Activated gamma-delta T cell treated with anti-CD3 and anti-CD28 coated beads, Interleukin-2, amount 50 U/mL, for 16 hours (primary cell): ENCODE measurements at regions not wholly inside any gene's neighbourhood (a gene's known extent, or its start where the extent isn't known, plus 50 kb on each side); places are given as distances from the start of the nearest gene placed in this dataset.

Source experiments
- DNase-seq: peaks from one replicate; pipeline ENCODE4 v3.0.0-alpha.2; 2020; ENCODE audit warnings: low read depth

DNA sequence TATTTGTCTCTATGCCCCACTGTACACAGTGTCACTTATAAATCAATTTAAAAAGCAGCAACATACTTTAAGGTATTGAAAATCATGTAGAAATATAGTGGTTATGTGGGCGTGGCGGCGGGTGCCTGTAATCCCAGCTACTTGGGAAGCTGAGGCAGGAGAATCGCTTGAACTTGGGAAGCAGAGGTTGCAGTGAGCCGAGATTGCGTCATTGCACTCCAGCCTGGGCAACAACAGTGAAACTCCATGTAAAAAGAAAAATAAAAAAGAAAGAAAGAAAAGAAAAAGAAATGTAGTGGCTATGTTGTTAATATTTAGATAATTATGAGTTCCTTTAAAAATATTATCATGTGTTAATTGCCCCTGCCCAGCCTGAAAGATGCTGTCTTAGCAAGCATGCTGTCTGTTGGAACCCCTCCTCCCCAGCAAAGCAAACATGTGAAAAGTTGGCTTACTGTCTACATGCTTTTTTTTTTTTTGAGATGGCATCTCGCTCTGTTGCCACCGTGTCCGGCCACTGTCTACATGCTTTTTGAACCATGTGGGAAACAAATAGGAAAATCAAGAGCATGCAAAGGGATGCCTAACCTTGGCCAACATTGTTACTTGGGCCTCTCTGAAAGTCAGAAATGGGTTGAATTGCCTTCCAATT, 151.4 kb upstream of the TSHZ2 start:
- no peak for DNase-seq

- DNase-seq = no peak
Measured at GRCh38 chr20:52818491-52818890, 153.7 kb upstream of the TSHZ2 start.

DNA sequence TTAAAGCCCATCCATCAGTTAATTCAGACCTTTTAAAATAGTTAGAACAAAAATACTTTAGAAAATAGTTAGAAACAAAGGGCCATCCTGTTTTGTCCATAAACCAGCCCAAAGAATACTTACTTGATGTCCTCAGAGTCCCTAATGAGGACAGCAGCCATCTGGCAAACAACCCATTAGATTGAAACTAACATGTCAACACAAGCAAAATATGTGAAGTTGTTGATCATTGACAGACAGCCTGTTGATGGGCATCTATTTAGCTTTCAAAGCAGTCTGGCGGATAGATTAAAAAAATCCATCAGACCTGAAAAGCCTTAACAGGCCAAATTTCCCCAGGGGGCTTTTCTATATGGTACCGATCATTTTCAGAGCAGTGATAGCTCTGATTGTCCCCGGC, 154.2 kb upstream of the TSHZ2 start:
- no peak for DNase-seq

DNA sequence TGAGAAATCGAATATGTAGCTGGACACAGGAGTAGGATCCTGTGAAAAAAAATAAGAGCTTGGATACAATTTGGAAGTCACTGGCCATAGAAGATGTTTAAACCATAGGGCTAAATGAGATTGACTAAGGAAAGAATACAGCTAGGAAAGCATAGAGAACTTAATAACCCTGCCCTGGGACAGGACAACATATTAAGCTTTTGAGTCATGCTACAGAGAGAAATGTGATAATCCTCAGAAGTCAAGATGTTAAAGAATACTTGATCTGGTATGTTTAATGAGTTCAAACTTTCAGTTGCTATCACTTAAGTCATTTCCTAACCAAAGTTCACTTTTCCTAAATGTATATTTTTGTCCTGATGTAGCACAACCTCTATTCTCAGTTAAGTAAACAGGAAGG, 154.6 kb upstream of the TSHZ2 start:
- DNase-seq = no peak

DNA sequence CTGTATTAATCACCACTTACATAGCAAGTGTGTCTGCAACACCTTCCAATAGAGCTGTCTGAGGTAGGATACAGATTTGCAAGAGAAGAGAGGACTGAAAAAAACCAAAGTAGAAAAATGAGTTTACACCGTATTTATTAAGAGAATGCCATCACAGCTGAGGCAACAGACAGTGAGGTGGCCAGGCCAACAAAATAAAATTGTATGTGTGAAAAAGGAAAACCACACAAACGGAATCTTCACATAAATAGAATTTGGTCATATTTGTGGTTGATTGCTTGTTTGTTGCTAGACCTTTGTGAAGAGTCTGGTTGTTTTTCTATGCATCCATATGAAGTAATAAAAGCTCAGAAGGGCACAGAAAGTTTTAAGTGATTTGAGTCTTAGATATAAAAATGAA, 157.8 kb upstream of the TSHZ2 start:
- DNase-seq = no peak

DNA sequence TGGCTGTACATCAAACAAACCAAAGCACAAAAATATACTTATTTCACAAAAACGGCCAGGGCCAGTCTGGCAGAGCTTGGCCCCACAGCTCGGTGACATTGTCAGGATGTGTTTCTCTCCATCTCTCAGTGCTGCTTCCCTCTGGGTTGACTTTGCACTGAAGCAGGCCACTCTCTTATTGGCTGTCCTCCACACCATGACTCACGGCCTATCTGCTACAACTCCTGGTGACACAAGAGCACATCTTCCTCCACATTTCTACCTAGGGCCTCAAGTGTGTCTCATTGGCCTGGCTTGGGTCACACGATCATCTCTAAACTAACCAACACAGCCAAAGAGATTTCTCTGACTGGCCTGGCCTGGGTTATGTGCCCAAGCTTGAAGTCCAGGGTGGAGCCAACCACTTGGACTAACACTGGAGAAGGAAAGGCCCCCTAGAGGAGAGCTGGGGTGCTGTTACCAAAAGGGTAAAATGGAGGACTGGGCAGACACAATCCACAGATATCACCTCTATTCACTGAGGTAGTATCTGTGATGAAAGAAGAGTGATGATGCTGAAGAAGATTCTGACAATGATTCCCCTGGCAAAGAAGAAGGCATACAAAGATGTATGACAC, 159.8 kb upstream of the TSHZ2 start:
- no peak for DNase-seq

DNA sequence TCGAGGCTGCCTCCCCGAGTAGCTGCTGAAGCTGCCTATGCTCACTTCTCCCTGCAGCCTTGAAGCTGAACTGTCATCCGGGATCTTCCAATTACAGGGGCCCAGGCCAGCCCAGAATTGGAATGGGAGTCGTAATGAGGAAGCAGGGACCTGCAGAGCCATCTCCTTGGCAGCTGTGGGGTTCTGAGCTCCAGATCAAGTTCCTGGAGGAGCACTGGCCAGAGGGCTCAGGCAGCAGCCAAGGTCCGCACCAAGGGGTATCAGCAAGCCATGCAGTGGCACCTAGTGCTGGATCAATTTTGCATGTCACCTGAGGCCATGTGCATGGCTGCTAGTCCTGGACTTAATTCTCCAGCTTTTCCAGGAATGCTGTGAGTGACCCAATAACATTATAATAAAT, 163.2 kb upstream of the TSHZ2 start:
- DNase-seq = no peak

- no peak for DNase-seq
Measured at GRCh38 chr20:52806918-52807317, 165.2 kb upstream of the TSHZ2 start.

- DNase-seq = no peak
Measured at GRCh38 chr20:52805843-52806242, 166.3 kb upstream of the TSHZ2 start.

DNA sequence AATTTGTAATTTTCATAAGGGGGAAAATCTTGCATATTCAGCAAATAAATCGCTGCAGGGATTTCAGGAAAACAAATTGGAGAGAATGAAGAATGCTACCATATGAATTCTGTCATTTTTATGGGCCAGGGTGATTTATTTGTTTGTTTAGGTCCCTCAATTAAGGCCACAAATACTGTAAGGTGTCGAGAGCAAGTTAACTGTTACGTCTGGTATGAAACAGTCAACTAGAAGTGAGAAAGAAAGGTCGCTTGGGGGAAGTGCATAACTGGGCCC, 166.9 kb upstream of the TSHZ2 start:
- DNase-seq = no peak

DNA sequence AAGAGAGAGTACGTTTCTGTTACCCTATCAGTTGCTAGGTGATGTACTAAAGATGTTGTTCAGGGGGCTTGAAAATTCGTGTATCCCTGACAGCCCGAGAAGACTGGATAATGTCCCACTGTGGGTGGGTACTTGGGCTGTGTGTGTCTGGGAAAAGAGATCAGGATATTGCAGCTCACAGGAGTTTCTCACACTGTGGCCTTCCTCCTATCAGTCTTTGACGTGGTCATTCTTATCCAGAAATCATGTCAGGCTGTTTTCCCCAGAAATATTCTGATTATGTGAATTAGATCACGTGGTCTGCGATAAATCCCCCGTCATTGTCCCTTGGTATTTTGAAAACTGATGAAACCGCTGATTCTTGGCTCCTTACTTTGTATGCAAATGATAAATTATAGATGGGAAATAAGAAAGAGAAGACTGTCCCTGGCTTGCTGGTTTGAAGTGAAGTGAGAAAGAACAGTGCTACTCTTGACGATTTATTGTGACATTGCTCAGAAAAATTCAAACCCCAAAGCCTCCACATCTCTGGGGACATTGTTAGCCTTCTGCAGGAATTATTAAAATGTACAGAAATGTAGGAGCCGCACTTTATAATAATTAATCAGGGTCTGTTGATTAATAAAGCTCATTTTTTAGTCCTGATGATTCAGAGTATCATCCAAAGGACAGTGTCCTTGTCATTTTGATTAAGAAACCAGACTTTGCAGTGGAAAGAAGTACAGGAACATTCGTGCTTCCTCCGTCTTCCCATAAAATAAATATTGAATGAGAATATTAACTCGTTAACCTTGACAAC, 167.5 kb upstream of the TSHZ2 start:
- no peak for DNase-seq

DNA sequence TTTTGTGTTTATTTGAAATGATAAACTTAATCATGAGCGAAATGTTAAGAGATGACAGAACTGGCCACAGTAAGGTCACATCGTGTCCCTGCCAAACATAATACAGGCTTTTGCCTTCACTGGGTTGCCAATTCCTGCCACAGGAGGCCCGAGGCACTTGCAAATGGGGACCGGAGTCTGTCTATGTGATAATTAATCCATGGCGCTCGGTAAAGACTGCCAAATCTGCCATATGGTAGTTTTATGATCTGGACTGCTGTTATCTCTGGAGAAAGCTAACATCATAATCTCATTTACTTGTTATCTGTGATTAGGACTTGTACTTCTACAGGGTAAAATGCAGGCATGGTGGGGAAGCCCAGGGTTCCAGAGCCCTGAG, 170.5 kb upstream of the TSHZ2 start:
- DNase-seq = no peak

DNA sequence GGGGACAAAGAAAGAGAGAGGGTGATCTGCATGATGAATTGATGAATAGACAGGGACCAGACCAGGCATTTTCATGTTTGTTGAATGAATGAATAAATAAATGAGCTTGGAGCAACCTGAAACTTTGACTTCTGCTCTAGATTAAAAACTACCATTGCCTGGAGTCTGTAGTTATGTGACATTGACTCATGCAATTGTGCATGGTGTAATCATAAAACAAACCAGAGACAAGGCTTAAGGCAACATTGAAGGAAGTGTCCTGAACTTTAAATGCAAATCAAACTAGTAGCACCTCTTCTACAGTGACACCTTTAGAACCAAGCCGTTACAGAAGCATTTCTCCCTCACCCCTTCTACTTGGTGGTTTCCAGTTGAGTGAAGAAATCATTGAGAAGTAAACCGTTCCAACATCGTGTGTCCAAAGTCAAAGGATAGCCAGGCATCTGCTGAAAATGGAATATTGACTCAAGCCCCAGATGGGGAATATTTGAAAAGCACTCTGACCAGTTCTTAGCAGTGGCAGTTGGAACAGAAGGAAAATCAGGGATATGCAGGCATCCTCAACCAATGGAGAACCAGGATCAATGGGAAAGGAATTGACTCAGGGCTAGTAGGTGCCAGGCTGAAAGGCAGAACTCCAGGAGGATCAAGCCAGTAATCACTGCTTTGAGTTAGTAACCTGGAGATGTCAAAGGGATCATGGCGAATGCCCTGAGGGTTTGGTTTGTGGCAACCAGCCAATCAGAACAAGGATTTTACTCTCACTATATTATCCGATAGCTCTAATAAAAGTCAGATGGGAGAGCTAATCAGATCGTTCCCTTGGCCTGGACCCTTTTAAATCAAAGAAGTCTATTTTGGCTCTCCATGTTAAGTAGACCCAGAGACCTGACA, 171.2 kb upstream of the TSHZ2 start:
- no peak for DNase-seq

GRCh38 chr20:52799130-52799529, 173.0 kb upstream of the TSHZ2 start:
- no peak for DNase-seq

GRCh38 chr20:52798124-52798523, 174.0 kb upstream of the TSHZ2 start:
- no peak for DNase-seq

DNA sequence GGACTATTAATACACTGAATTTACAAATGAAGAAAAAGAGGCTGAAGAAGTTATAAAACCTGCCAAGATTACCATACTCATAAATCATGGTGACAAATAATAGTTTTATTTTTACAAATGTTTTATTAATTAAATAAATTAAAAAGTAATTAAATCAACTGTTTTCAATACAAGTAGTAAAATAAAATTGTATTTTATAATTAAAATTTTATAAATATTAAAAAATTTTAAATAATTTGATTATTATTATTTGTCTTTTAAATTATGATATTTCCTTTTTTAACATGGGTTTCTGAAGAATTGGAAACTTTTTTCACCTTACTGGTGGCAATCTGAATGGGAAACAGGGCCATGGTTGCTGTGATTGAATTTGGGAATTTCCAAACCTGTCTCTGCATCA, 177.3 kb upstream of the TSHZ2 start:
- DNase-seq = no peak

GRCh38 chr20:52793339-52793963, 178.7 kb upstream of the TSHZ2 start:
- no peak for DNase-seq

GRCh38 chr20:52791091-52791490, 181.1 kb upstream of the TSHZ2 start:
- DNase-seq = no peak

DNA sequence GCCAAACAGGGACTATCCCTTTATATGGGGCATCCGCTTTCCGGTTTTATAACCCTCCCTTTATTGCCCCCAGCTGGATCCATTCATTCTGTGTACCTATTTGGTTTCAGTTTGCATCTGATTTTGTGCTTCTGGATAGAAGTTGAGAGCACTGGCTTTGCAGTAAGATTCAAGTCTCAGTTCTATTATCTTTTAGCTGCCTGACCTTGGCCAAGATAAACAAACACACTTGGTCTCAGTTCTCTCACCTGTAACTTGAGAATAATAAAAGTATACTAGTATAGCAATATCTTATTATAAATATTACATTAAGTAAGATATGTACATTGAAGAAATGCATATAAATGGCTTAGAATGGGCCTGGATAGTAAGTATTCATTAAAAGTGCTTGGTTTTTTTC, 182.4 kb upstream of the TSHZ2 start:
- DNase-seq = no peak

GRCh38 chr20:52787962-52788361, 184.2 kb upstream of the TSHZ2 start:
- DNase-seq = no peak

DNA sequence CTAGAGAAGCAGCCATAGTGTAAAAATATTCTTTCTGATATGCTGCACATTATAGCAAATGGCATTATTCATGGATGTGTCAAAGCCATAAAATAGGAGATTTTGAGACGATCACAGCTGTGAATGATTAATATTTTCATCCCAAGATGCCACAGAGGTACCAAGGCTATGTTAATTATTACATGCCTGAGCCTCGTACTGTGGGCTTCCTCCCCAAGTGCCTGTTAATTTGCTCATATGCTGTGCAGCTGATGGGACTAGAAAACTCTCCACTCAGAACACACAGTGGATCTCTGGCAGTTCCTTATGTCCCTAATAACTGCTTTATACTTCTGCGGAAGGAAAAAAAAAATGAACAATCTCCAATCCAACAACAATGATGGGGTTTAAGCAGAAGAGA, 184.9 kb upstream of the TSHZ2 start:
- DNase-seq = no peak

- no peak for DNase-seq
Measured at GRCh38 chr20:52785679-52786078, 186.5 kb upstream of the TSHZ2 start.
